ENCODE measurements at regions not wholly inside any gene's neighbourhood (a gene's known extent, or its start where the extent isn't known, plus 50 kb on each side); places are given as distances from the start of the nearest gene placed in this dataset.

DNA sequence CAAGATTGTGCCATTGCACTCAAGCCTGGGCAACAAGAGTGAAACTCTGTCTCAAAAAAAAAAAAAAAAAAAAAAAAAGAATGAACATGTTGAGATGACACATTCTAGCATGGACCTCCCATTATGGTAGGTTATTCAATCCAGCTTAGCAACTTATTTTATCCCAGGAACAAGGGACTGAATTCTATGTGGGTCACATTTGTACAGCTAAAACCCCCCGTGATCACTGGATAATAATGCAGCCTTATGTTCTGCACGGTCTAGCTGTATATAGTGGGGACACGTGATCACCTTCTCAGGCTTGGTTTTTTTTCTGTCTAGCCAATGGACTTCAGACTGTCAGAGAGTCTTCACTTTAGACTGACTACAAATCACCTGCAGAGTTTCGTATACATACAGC, 115.2 kb upstream of the FRG1 start:
- Histone ChIP-seq H3K4me3 (no peak overlapping the region), H3K9me3 (no peaks in the 10 kb centered on the region), H3K36me3 (no peaks in the 10 kb centered on the region), H3K27me3 (no peaks in the 10 kb centered on the region), H3K4me1 (no peaks in the 10 kb centered on the region), H3K27ac (no peak overlapping the region)
- TF ChIP-seq CTCF (IDR thresholded peaks at IDR 0.05): no peak
- no peak for TF ChIP-seq POLR2AphosphoS5 (IDR thresholded peaks at IDR 0.05)
- TF ChIP-seq POLR2A (IDR thresholded peaks at IDR 0.05): no peak
- intact Hi-C loops (cut with DNase I; ENCODE audit: low total_unique reads): no loop called here
- no peak for DNase-seq (ENCODE audit: low spot score in 2 of 2)

- no peaks in the 10 kb centered on the region for H3K36me3 ChIP-seq
- H3K9me3 ChIP-seq: no peaks in the 10 kb centered on the region
- DNase-seq (ENCODE audit: low spot score in 2 of 2): no peak
- no peak overlapping the region for H3K27ac ChIP-seq
- no peaks in the 10 kb centered on the region for H3K4me1 ChIP-seq
- intact Hi-C loops (cut with DNase I; ENCODE audit: low total_unique reads): no loop called here
- no peaks in the 10 kb centered on the region for H3K27me3 ChIP-seq
- H3K4me3 ChIP-seq: no peak overlapping the region
- TF ChIP-seq POLR2AphosphoS5 (IDR thresholded peaks at IDR 0.05) (no peak), CTCF (IDR thresholded peaks at IDR 0.05) (no peak), POLR2A (IDR thresholded peaks at IDR 0.05) (no peak)
These were observed 114.0 kb upstream of the FRG1 start for GRCh38 chr4:189826657-189827056.

GRCh38 chr4:189828081-189828697, 112.5 kb upstream of the FRG1 start:
- Histone ChIP-seq H3K27me3 (no peaks in the 10 kb centered on the region), H3K4me3 (no peak overlapping the region), H3K27ac (no peak overlapping the region), H3K9me3 (no peaks in the 10 kb centered on the region), H3K36me3 (no peaks in the 10 kb centered on the region), H3K4me1 (no peaks in the 10 kb centered on the region)
- no peak for DNase-seq (ENCODE audit: low spot score in 2 of 2)
- intact Hi-C loops (cut with DNase I; ENCODE audit: low total_unique reads): no loop called here
- TF ChIP-seq POLR2A (IDR thresholded peaks at IDR 0.05): no peak

DNA sequence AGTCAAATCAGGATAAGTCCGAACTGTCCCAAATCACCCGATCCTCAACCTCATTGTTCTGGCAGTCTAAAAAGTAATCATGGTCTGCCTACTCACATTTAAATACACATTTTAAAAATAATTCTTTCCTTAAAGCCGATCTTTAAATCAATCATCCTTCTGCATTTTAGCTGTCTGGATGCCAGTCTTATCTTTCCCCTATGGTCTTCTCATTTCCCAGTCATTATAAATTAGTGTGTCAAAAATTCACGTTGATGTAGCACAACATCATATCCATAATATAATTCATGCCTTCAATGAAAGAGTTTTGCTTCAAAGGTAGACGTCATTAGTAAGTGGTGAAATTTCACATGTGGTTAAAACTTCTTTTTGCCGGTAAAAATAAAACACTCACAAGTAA, 108.1 kb upstream of the FRG1 start:
- H3K27ac ChIP-seq: no peak overlapping the region
- no peaks in the 10 kb centered on the region for H3K4me1 ChIP-seq
- DNase-seq (ENCODE audit: low spot score in 2 of 2): no peak
- no peaks in the 10 kb centered on the region for H3K27me3 ChIP-seq
- no peak overlapping the region for H3K4me3 ChIP-seq
- no peaks in the 10 kb centered on the region for H3K36me3 ChIP-seq
- TF ChIP-seq CTCF (IDR thresholded peaks at IDR 0.05) (no peak), POLR2A (IDR thresholded peaks at IDR 0.05) (no peak), POLR2AphosphoS5 (IDR thresholded peaks at IDR 0.05) (no peak)
- H3K9me3 ChIP-seq: no peaks in the 10 kb centered on the region
- intact Hi-C loops (cut with DNase I; ENCODE audit: low total_unique reads): no loop called here

DNA sequence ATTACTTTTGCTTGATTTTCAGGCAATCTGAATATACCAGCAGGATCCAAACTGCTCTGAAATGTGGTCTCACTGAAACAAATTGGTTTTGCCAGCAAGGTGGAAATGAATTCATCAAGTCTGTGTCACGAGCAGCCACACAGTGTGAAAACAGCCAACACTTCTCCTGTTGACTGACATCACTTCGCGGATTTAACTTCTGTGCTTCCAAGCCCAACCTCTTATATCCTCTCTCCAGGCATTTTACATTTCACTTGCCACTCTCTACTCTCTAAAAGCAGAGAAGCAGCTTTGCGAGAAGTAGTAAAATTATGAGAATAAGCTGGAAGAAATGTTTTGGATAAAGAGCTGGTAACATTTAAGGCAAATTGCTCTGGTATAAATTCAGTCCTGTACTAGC, 106.1 kb upstream of the FRG1 start:
- Histone ChIP-seq H3K4me1 (no peaks in the 10 kb centered on the region), H3K36me3 (no peaks in the 10 kb centered on the region), H3K4me3 (no peak overlapping the region), H3K27ac (no peak overlapping the region), H3K9me3 (no peaks in the 10 kb centered on the region), H3K27me3 (no peaks in the 10 kb centered on the region)
- TF ChIP-seq POLR2AphosphoS5 (IDR thresholded peaks at IDR 0.05) (no peak), POLR2A (IDR thresholded peaks at IDR 0.05) (no peak), CTCF (IDR thresholded peaks at IDR 0.05) (no peak)
- no peak for DNase-seq (ENCODE audit: low spot score in 2 of 2)
- intact Hi-C loops (cut with DNase I; ENCODE audit: low total_unique reads): no loop called here

DNA sequence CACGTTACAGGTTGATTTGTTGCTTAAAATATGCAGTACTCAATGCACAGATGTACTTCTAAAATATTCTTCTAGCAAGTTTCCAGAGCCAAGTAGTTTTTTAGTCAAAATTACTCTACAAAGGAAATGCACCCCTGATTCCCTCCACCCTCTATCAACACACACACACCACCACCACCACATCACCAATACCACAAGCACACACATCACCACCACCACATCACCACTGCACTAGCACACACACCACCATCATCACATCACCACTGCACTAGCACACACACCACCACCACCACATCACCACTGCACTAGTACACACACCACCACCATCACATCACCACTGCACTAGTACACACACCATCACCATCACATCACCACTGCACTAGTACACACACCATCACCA, 105.2 kb upstream of the FRG1 start:
- no peak for TF ChIP-seq POLR2AphosphoS5 (IDR thresholded peaks at IDR 0.05)
- no peak for TF ChIP-seq POLR2A (IDR thresholded peaks at IDR 0.05)
- no peak for TF ChIP-seq CTCF (IDR thresholded peaks at IDR 0.05)
- H3K9me3 ChIP-seq: no peaks in the 10 kb centered on the region
- no peak overlapping the region for H3K27ac ChIP-seq
- no peak for DNase-seq (ENCODE audit: low spot score in 2 of 2)
- H3K4me3 ChIP-seq: no peak overlapping the region
- intact Hi-C loops (cut with DNase I; ENCODE audit: low total_unique reads): no loop called here
- no peaks in the 10 kb centered on the region for H3K36me3 ChIP-seq
- no peaks in the 10 kb centered on the region for H3K4me1 ChIP-seq
- H3K27me3 ChIP-seq: no peaks in the 10 kb centered on the region
